Aorta (tissue), 5 donors: ENCODE measurements at regions not wholly inside any gene's neighbourhood (a gene's known extent, or its start where the extent isn't known, plus 50 kb on each side); places are given as distances from the start of the nearest gene placed in this dataset.

Experiments
- ATAC-seq: fragments of 200-7000 bp; cut with Tn5 transposase; one replicate; pipeline ENCODE4 v1.9.1; 2022; ENCODE audit warnings: moderate library complexity; ENCODE audit not compliant: low FRiP score
- DNase-seq, 2 donors: peaks; one replicate each; pipeline ENCODE4 v3.0.0-alpha.2; 2020
- H3K27ac ChIP-seq, 2 donors: one replicate each; pipeline ENCODE4 v1.5.1; 2013; ENCODE audit warnings: low read length in 2 of 2, mild to moderate bottlenecking in 2 of 2, moderate library complexity in 2 of 2, control low read depth in 1 of 2, inconsistent platforms in 1 of 2, low read depth in 1 of 2
- H3K27me3 ChIP-seq, 2 donors: one replicate each; pipeline ENCODE4 v1.6.1; 2013; ENCODE audit warnings: control low read depth in 1 of 2, low read length in 1 of 2, mild to moderate bottlenecking in 1 of 2, moderate library complexity in 1 of 2; ENCODE audit not compliant: insufficient read depth in 2 of 2, control insufficient read depth in 1 of 2
- H3K36me3 ChIP-seq, 2 donors: one replicate each; pipeline ENCODE4 v1.6.1; 2013; ENCODE audit warnings: control low read depth in 1 of 2, low read length in 1 of 2, mild to moderate bottlenecking in 1 of 2; ENCODE audit not compliant: insufficient read depth in 2 of 2, control insufficient read depth in 1 of 2
- H3K4me1 ChIP-seq, 2 donors: one replicate each; pipeline ENCODE4 v1.6.1; 2013; ENCODE audit warnings: low read length in 2 of 2, control low read depth in 1 of 2, mild to moderate bottlenecking in 1 of 2, moderate library complexity in 1 of 2; ENCODE audit not compliant: insufficient read depth in 2 of 2, control insufficient read depth in 1 of 2
- H3K4me3 ChIP-seq, 2 donors: one replicate each; pipeline ENCODE4 v1.5.1; 2013; ENCODE audit warnings: low read length in 2 of 2, control low read depth in 1 of 2, mild to moderate bottlenecking in 1 of 2
- H3K9me3 ChIP-seq: one replicate; pipeline ENCODE4 v1.6.1; 2013; ENCODE audit warnings: mild to moderate bottlenecking, low read length; ENCODE audit not compliant: control insufficient read depth
- WGBS, 2 donors: extraction: QIAGEN DNeasy Blood & Tissue Kit; methylation state at CpG; one replicate each; pipeline ENCODE4 v1.1.7; 2013; 5-methylcytosine and 5-hydroxymethylcytosine counted together
- intact Hi-C, 2 donors: fragments of 100-400 bp; cut with DNase I; formaldehyde crosslinking; loops; one replicate each; pipeline versions ENCODE4 v1.14.2 to v1.15.0; 2022
- donor health status: healthy with polysubstance abuse.
- donor health status: Bipolar disorder and iron deficiency.
- donor health status: DM: no; HTN: no; CAD: no.
- donor health status: DM: no; HTN: no; CAD: no.
- donor health status: DM: yes; HTN: yes; CAD: no.

- Histone ChIP-seq H3K27me3 (no peaks in the 10 kb centered on the region), H3K4me1 (no peaks in the 10 kb centered on the region), H3K27ac (no peak overlapping the region), H3K9me3 (no peaks in the 10 kb centered on the region), H3K36me3 (no peaks in the 10 kb centered on the region), H3K4me3 (no peak overlapping the region)
- DNase-seq (no peak), ATAC-seq (no peak)
- intact Hi-C loops = no loop called here
- 81 to 83% methylated on average over 4 of the region's 4 CpGs for WGBS, 2 donors
These were observed 345.3 kb upstream of the CDH2 start for GRCh38 chr18:28522236-28522635.

GRCh38 chr18:28519997-28520396, 343.1 kb upstream of the CDH2 start:
- H3K36me3 ChIP-seq = no peaks in the 10 kb centered on the region
- intact Hi-C loops = no loop called here
- 64 to 68% methylated on average over 5 of the region's 5 CpGs for WGBS, 2 donors

GRCh38 chr18:28514699-28515098, 337.8 kb upstream of the CDH2 start:
- no peaks in the 10 kb centered on the region for H3K27me3 ChIP-seq
- H3K4me1 ChIP-seq = no peaks in the 10 kb centered on the region
- no peak for DNase-seq
- WGBS, 2 donors = 93 to 94% methylated on average over 6 of the region's 6 CpGs
- no peaks in the 10 kb centered on the region for H3K9me3 ChIP-seq
- H3K4me3 ChIP-seq = no peak overlapping the region
- intact Hi-C loops = no loop called here
- no peaks in the 10 kb centered on the region for H3K36me3 ChIP-seq
- ATAC-seq = no peak
- H3K27ac ChIP-seq = no peak overlapping the region

More at GRCh38 chr18:28519997-28520396, 343.1 kb upstream of the CDH2 start:
- Histone ChIP-seq H3K4me1 (no peaks in the 10 kb centered on the region), H3K27ac (no peak overlapping the region), H3K9me3 (no peaks in the 10 kb centered on the region), H3K4me3 (no peak overlapping the region), H3K27me3 (no peaks in the 10 kb centered on the region)
- DNase-seq (no peak), ATAC-seq (no peak)

GRCh38 chr18:28512357-28512756, 335.4 kb upstream of the CDH2 start:
- intact Hi-C loops = no loop called here
- H3K4me3 ChIP-seq = peak overlapping the region; percentile 18 to 36
- DNase-seq = no peak
- H3K4me1 ChIP-seq = no peaks in the 10 kb centered on the region
- ATAC-seq = no peak
- no peaks in the 10 kb centered on the region for H3K9me3 ChIP-seq
- H3K27ac ChIP-seq = no peak overlapping the region
- WGBS, 2 donors = 46 to 59% methylated on average over 2 of the region's 2 CpGs
- no peaks in the 10 kb centered on the region for H3K36me3 ChIP-seq
- no peaks in the 10 kb centered on the region for H3K27me3 ChIP-seq

- DNase-seq (no peak), ATAC-seq (no peak)
- Histone ChIP-seq H3K27ac (no peak overlapping the region), H3K9me3 (no peaks in the 10 kb centered on the region), H3K36me3 (no peaks in the 10 kb centered on the region), H3K4me1 (no peaks in the 10 kb centered on the region), H3K4me3 (no peak overlapping the region), H3K27me3 (no peaks in the 10 kb centered on the region)
- 55 to 61% methylated on average over 2 of the region's 2 CpGs for WGBS, 2 donors
- intact Hi-C loops = no loop called here
These were observed 334.5 kb upstream of the CDH2 start for GRCh38 chr18:28511413-28511821.

- no peak for DNase-seq
- H3K9me3 ChIP-seq = no peaks in the 10 kb centered on the region
These were observed 333.3 kb upstream of the CDH2 start for GRCh38 chr18:28510210-28510609.

GRCh38 chr18:28504066-28504465, 327.1 kb upstream of the CDH2 start:
- no peaks in the 10 kb centered on the region for H3K36me3 ChIP-seq
- 87 to 91% methylated on average over 4 of the region's 4 CpGs for WGBS, 2 donors
- H3K4me1 ChIP-seq = no peaks in the 10 kb centered on the region
- intact Hi-C loops = no loop called here
- no peaks in the 10 kb centered on the region for H3K27me3 ChIP-seq
- H3K4me3 ChIP-seq = no peak overlapping the region
- ATAC-seq = no peak
- H3K9me3 ChIP-seq = no peaks in the 10 kb centered on the region
- no peak overlapping the region for H3K27ac ChIP-seq
- no peak for DNase-seq

More at GRCh38 chr18:28510210-28510609, 333.3 kb upstream of the CDH2 start:
- H3K4me3 ChIP-seq = no peak overlapping the region
- H3K27ac ChIP-seq = no peak overlapping the region
- no peaks in the 10 kb centered on the region for H3K36me3 ChIP-seq
- H3K27me3 ChIP-seq = no peaks in the 10 kb centered on the region
- intact Hi-C loops = no loop called here
- no peaks in the 10 kb centered on the region for H3K4me1 ChIP-seq
- ATAC-seq = no peak

- Histone ChIP-seq H3K4me1 (no peaks in the 10 kb centered on the region), H3K4me3 (no peak overlapping the region), H3K27ac (no peak overlapping the region), H3K9me3 (no peaks in the 10 kb centered on the region), H3K36me3 (no peaks in the 10 kb centered on the region), H3K27me3 (no peaks in the 10 kb centered on the region)
- WGBS, 2 donors = 55 to 74% methylated on average over 1 of the region's 1 CpG
- intact Hi-C loops = no loop called here
- no peak for DNase-seq
- ATAC-seq = no peak
These were observed 317.2 kb upstream of the CDH2 start for GRCh38 chr18:28494151-28494550.

GRCh38 chr18:28485918-28486317, 309.0 kb upstream of the CDH2 start:
- 61 to 64% methylated on average over 2 of the region's 2 CpGs for WGBS, 2 donors
- ATAC-seq = no peak

More at GRCh38 chr18:28485918-28486317, 309.0 kb upstream of the CDH2 start:
- Histone ChIP-seq H3K27me3 (no peaks in the 10 kb centered on the region), H3K9me3 (peaks cover 2% of the 10 kb centered on the region), H3K4me1 (no peaks in the 10 kb centered on the region), H3K27ac (no peak overlapping the region), H3K36me3 (no peaks in the 10 kb centered on the region), H3K4me3 (no peak overlapping the region)
- intact Hi-C loops = no loop called here
- no peak for DNase-seq
